ENCODE measurements at regions not wholly inside any gene's neighbourhood (a gene's known extent, or its start where the extent isn't known, plus 50 kb on each side); places are given as distances from the start of the nearest gene placed in this dataset.

- Histone ChIP-seq H3K27ac (ENCODE audit: low read depth, low read length) (no peak overlapping the region), H3K4me3 (ENCODE audit: low read length in 3 of 3) (no peak overlapping the region), H3K9ac (ENCODE audit: low read depth in 1 of 3, low read length in 3 of 3) (no peak overlapping the region), H3K9me3 (ENCODE audit: control insufficient read depth in 3 of 3, low read length in 3 of 3) (no peaks in the 10 kb centered on the region), H3K36me3 (ENCODE audit: control insufficient read depth in 3 of 3, insufficient read depth in 3 of 3, low read length in 3 of 3) (no peaks in the 10 kb centered on the region), H3K4me1 (ENCODE audit: control insufficient read depth in 3 of 3, insufficient read depth in 3 of 3, low read length in 3 of 3) (no peaks in the 10 kb centered on the region), H3K27me3 (ENCODE audit: control insufficient read depth in 3 of 3, insufficient read depth in 3 of 3, low read length in 3 of 3) (no peaks in the 10 kb centered on the region)
These were observed 267.2 kb upstream of the SLC7A11 start for GRCh38 chr4:138509346-138509745.

GRCh38 chr4:138507522-138507921, 265.4 kb upstream of the SLC7A11 start:
- H3K4me3 ChIP-seq (ENCODE audit: low read length in 3 of 3) = no peak overlapping the region
- H3K36me3 ChIP-seq (ENCODE audit: control insufficient read depth in 3 of 3, insufficient read depth in 3 of 3, low read length in 3 of 3) = no peaks in the 10 kb centered on the region
- H3K27me3 ChIP-seq (ENCODE audit: control insufficient read depth in 3 of 3, insufficient read depth in 3 of 3, low read length in 3 of 3) = no peaks in the 10 kb centered on the region
- H3K27ac ChIP-seq (ENCODE audit: low read depth, low read length) = no peak overlapping the region
- no peaks in the 10 kb centered on the region for H3K9me3 ChIP-seq (ENCODE audit: control insufficient read depth in 3 of 3, low read length in 3 of 3)
- no peaks in the 10 kb centered on the region for H3K4me1 ChIP-seq (ENCODE audit: control insufficient read depth in 3 of 3, insufficient read depth in 3 of 3, low read length in 3 of 3)
- H3K9ac ChIP-seq (ENCODE audit: low read depth in 1 of 3, low read length in 3 of 3) = no peak overlapping the region

GRCh38 chr4:138501614-138502013, 259.5 kb upstream of the SLC7A11 start:
- H3K9ac ChIP-seq (ENCODE audit: low read depth in 1 of 3, low read length in 3 of 3) = no peak overlapping the region
- no peaks in the 10 kb centered on the region for H3K27me3 ChIP-seq (ENCODE audit: control insufficient read depth in 3 of 3, insufficient read depth in 3 of 3, low read length in 3 of 3)
- H3K27ac ChIP-seq (ENCODE audit: low read depth, low read length) = no peak overlapping the region
- H3K4me1 ChIP-seq (ENCODE audit: control insufficient read depth in 3 of 3, insufficient read depth in 3 of 3, low read length in 3 of 3) = no peaks in the 10 kb centered on the region
- no peak overlapping the region for H3K4me3 ChIP-seq (ENCODE audit: low read length in 3 of 3)
- no peaks in the 10 kb centered on the region for H3K36me3 ChIP-seq (ENCODE audit: control insufficient read depth in 3 of 3, insufficient read depth in 3 of 3, low read length in 3 of 3)
- H3K9me3 ChIP-seq (ENCODE audit: control insufficient read depth in 3 of 3, low read length in 3 of 3) = no peaks in the 10 kb centered on the region

GRCh38 chr4:138500869-138501268, 258.7 kb upstream of the SLC7A11 start:
- H3K9ac ChIP-seq (ENCODE audit: low read depth in 1 of 3, low read length in 3 of 3) = no peak overlapping the region
- no peak overlapping the region for H3K27ac ChIP-seq (ENCODE audit: low read depth, low read length)
- H3K27me3 ChIP-seq (ENCODE audit: control insufficient read depth in 3 of 3, insufficient read depth in 3 of 3, low read length in 3 of 3) = no peaks in the 10 kb centered on the region
- H3K9me3 ChIP-seq (ENCODE audit: control insufficient read depth in 3 of 3, low read length in 3 of 3) = no peaks in the 10 kb centered on the region
- H3K4me1 ChIP-seq (ENCODE audit: control insufficient read depth in 3 of 3, insufficient read depth in 3 of 3, low read length in 3 of 3) = no peaks in the 10 kb centered on the region
- no peak overlapping the region for H3K4me3 ChIP-seq (ENCODE audit: low read length in 3 of 3)
- no peaks in the 10 kb centered on the region for H3K36me3 ChIP-seq (ENCODE audit: control insufficient read depth in 3 of 3, insufficient read depth in 3 of 3, low read length in 3 of 3)

GRCh38 chr4:138499627-138500026, 257.5 kb upstream of the SLC7A11 start:
- no peaks in the 10 kb centered on the region for H3K36me3 ChIP-seq (ENCODE audit: control insufficient read depth in 3 of 3, insufficient read depth in 3 of 3, low read length in 3 of 3)
- H3K27me3 ChIP-seq (ENCODE audit: control insufficient read depth in 3 of 3, insufficient read depth in 3 of 3, low read length in 3 of 3) = no peaks in the 10 kb centered on the region
- no peak overlapping the region for H3K4me3 ChIP-seq (ENCODE audit: low read length in 3 of 3)
- no peak overlapping the region for H3K9ac ChIP-seq (ENCODE audit: low read depth in 1 of 3, low read length in 3 of 3)
- no peak overlapping the region for H3K27ac ChIP-seq (ENCODE audit: low read depth, low read length)
- H3K9me3 ChIP-seq (ENCODE audit: control insufficient read depth in 3 of 3, low read length in 3 of 3) = no peaks in the 10 kb centered on the region
- H3K4me1 ChIP-seq (ENCODE audit: control insufficient read depth in 3 of 3, insufficient read depth in 3 of 3, low read length in 3 of 3) = no peaks in the 10 kb centered on the region

- no peaks in the 10 kb centered on the region for H3K9me3 ChIP-seq (ENCODE audit: control insufficient read depth in 3 of 3, low read length in 3 of 3)
- H3K36me3 ChIP-seq (ENCODE audit: control insufficient read depth in 3 of 3, insufficient read depth in 3 of 3, low read length in 3 of 3) = no peaks in the 10 kb centered on the region
- H3K27me3 ChIP-seq (ENCODE audit: control insufficient read depth in 3 of 3, insufficient read depth in 3 of 3, low read length in 3 of 3) = no peaks in the 10 kb centered on the region
- H3K9ac ChIP-seq (ENCODE audit: low read depth in 1 of 3, low read length in 3 of 3) = no peak overlapping the region
- H3K4me3 ChIP-seq (ENCODE audit: low read length in 3 of 3) = no peak overlapping the region
- H3K4me1 ChIP-seq (ENCODE audit: control insufficient read depth in 3 of 3, insufficient read depth in 3 of 3, low read length in 3 of 3) = no peaks in the 10 kb centered on the region
- H3K27ac ChIP-seq (ENCODE audit: low read depth, low read length) = no peak overlapping the region
These were observed 252.8 kb upstream of the SLC7A11 start for GRCh38 chr4:138494931-138495330.

GRCh38 chr4:138494116-138494515, 252.0 kb upstream of the SLC7A11 start:
- H3K9ac ChIP-seq (ENCODE audit: low read depth in 1 of 3, low read length in 3 of 3) = no peak overlapping the region
- H3K9me3 ChIP-seq (ENCODE audit: control insufficient read depth in 3 of 3, low read length in 3 of 3) = no peaks in the 10 kb centered on the region
- H3K27ac ChIP-seq (ENCODE audit: low read depth, low read length) = no peak overlapping the region
- H3K4me1 ChIP-seq (ENCODE audit: control insufficient read depth in 3 of 3, insufficient read depth in 3 of 3, low read length in 3 of 3) = no peaks in the 10 kb centered on the region
- no peak overlapping the region for H3K4me3 ChIP-seq (ENCODE audit: low read length in 3 of 3)
- H3K27me3 ChIP-seq (ENCODE audit: control insufficient read depth in 3 of 3, insufficient read depth in 3 of 3, low read length in 3 of 3) = no peaks in the 10 kb centered on the region
- H3K36me3 ChIP-seq (ENCODE audit: control insufficient read depth in 3 of 3, insufficient read depth in 3 of 3, low read length in 3 of 3) = no peaks in the 10 kb centered on the region

GRCh38 chr4:138492176-138492575, 250.0 kb upstream of the SLC7A11 start:
- Histone ChIP-seq H3K9ac (ENCODE audit: low read depth in 1 of 3, low read length in 3 of 3) (no peak overlapping the region), H3K36me3 (ENCODE audit: control insufficient read depth in 3 of 3, insufficient read depth in 3 of 3, low read length in 3 of 3) (no peaks in the 10 kb centered on the region), H3K4me3 (ENCODE audit: low read length in 3 of 3) (no peak overlapping the region), H3K27me3 (ENCODE audit: control insufficient read depth in 3 of 3, insufficient read depth in 3 of 3, low read length in 3 of 3) (no peaks in the 10 kb centered on the region), H3K27ac (ENCODE audit: low read depth, low read length) (no peak overlapping the region), H3K4me1 (ENCODE audit: control insufficient read depth in 3 of 3, insufficient read depth in 3 of 3, low read length in 3 of 3) (peaks cover 0 to 4% (median 0%) of the 10 kb centered on the region in 3 donors), H3K9me3 (ENCODE audit: control insufficient read depth in 3 of 3, low read length in 3 of 3) (no peaks in the 10 kb centered on the region)

GRCh38 chr4:138488533-138488932, 246.4 kb upstream of the SLC7A11 start:
- Histone ChIP-seq H3K9me3 (ENCODE audit: control insufficient read depth in 3 of 3, low read length in 3 of 3) (no peaks in the 10 kb centered on the region), H3K4me1 (ENCODE audit: control insufficient read depth in 3 of 3, insufficient read depth in 3 of 3, low read length in 3 of 3) (peaks cover 0 to 4% (median 0%) of the 10 kb centered on the region in 3 donors), H3K27ac (ENCODE audit: low read depth, low read length) (no peak overlapping the region), H3K27me3 (ENCODE audit: control insufficient read depth in 3 of 3, insufficient read depth in 3 of 3, low read length in 3 of 3) (no peaks in the 10 kb centered on the region), H3K9ac (ENCODE audit: low read depth in 1 of 3, low read length in 3 of 3) (no peak overlapping the region), H3K4me3 (ENCODE audit: low read length in 3 of 3) (no peak overlapping the region), H3K36me3 (ENCODE audit: control insufficient read depth in 3 of 3, insufficient read depth in 3 of 3, low read length in 3 of 3) (no peaks in the 10 kb centered on the region)

GRCh38 chr4:138487670-138488069, 245.5 kb upstream of the SLC7A11 start:
- Histone ChIP-seq H3K9me3 (ENCODE audit: control insufficient read depth in 3 of 3, low read length in 3 of 3) (no peaks in the 10 kb centered on the region), H3K4me1 (ENCODE audit: control insufficient read depth in 3 of 3, insufficient read depth in 3 of 3, low read length in 3 of 3) (peaks cover 0 to 4% (median 0%) of the 10 kb centered on the region in 3 donors), H3K36me3 (ENCODE audit: control insufficient read depth in 3 of 3, insufficient read depth in 3 of 3, low read length in 3 of 3) (no peaks in the 10 kb centered on the region), H3K27ac (ENCODE audit: low read depth, low read length) (no peak overlapping the region), H3K27me3 (ENCODE audit: control insufficient read depth in 3 of 3, insufficient read depth in 3 of 3, low read length in 3 of 3) (no peaks in the 10 kb centered on the region), H3K9ac (ENCODE audit: low read depth in 1 of 3, low read length in 3 of 3) (no peak overlapping the region), H3K4me3 (ENCODE audit: low read length in 3 of 3) (no peak overlapping the region)

- Histone ChIP-seq H3K9me3 (ENCODE audit: control insufficient read depth in 3 of 3, low read length in 3 of 3) (no peaks in the 10 kb centered on the region), H3K4me1 (ENCODE audit: control insufficient read depth in 3 of 3, insufficient read depth in 3 of 3, low read length in 3 of 3) (peaks cover 0 to 4% (median 0%) of the 10 kb centered on the region in 3 donors), H3K27ac (ENCODE audit: low read depth, low read length) (no peak overlapping the region), H3K27me3 (ENCODE audit: control insufficient read depth in 3 of 3, insufficient read depth in 3 of 3, low read length in 3 of 3) (no peaks in the 10 kb centered on the region), H3K36me3 (ENCODE audit: control insufficient read depth in 3 of 3, insufficient read depth in 3 of 3, low read length in 3 of 3) (no peaks in the 10 kb centered on the region), H3K9ac (ENCODE audit: low read depth in 1 of 3, low read length in 3 of 3) (no peak overlapping the region), H3K4me3 (ENCODE audit: low read length in 3 of 3) (no peak overlapping the region)
These were observed 245.1 kb upstream of the SLC7A11 start for GRCh38 chr4:138487230-138487629.
